Lower leg skin (tissue), 3 donors: ENCODE measurements at regions not wholly inside any gene's neighbourhood (a gene's known extent, or its start where the extent isn't known, plus 50 kb on each side); places are given as distances from the start of the nearest gene placed in this dataset.
"Not testable (repeated sequence)": the region's sequence is repeated elsewhere in the genome, so short reads cannot be mapped to it uniquely, and the experiment has no call there.

Experiments used
- CTCF ChIP-seq, 3 donors: fragments of 450-650 bp; IDR thresholded peaks; one replicate each; pipeline ENCODE4 v1.5.1; 2016; ENCODE audit warnings: antibody characterized with exemption in 3 of 3, mild to moderate bottlenecking in 3 of 3, moderate library complexity in 2 of 3
- POLR2A ChIP-seq, 2 donors: fragments of 450-650 bp; IDR thresholded peaks; one replicate each; pipeline ENCODE4 v1.6.1; 2016 to 2017; ENCODE audit warnings: antibody characterized with exemption in 2 of 2, mild to moderate bottlenecking in 1 of 2, moderate library complexity in 1 of 2

- not testable (repeated sequence) for TF ChIP-seq POLR2A, CTCF (IDR thresholded peaks at IDR 0.05)
These were observed 64.8 kb upstream of the EVL start for GRCh38 chr14:100000398-100000797.
